ENCODE measurements at regions not wholly inside any gene's neighbourhood (a gene's known extent, or its start where the extent isn't known, plus 50 kb on each side); places are given as distances from the start of the nearest gene placed in this dataset.

DNA sequence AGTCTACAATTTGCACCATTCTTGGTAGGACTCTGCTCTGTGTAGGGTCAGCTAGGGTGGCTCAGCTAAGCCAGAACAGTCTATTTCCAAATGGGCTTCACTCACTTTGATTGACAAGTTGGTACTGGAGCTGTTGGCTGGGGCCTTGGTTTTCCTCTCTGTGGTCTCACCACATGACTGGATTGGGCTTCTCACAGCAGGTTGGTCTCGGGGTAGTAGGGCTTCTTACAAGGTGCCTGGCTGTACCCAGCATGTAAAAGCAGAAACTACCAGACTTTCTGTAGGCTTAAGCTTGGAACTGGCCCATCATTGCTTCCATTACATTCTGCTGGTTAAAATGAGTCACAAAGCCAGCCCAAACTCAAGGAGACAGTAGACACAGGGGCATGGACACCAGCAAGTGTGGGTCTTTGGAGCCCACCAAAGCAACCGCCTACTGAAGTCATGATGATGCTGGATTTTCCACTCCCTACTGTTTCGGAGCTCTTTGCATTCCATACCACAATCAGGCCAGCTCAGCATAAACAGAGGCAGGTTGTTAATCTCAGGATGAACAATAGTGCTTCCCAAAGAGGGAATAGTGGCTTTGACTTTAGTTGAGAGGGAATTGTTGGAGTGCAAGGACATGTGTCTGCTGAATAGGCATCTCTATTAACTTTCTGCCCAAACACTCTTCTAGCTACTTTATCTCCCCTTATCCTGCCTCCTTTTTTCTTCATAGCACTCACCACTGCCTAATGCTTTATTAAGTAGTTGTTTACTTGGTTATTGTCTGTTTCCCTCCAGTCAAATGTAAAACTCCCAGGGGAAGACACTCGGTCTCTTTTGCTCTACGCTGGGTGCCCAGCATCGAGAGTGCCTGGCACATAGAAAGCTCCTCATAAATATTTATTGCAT lies 78.0 kb upstream of the RARB start:
- no peak for DNase-seq (ENCODE audit: low read depth)

DNA sequence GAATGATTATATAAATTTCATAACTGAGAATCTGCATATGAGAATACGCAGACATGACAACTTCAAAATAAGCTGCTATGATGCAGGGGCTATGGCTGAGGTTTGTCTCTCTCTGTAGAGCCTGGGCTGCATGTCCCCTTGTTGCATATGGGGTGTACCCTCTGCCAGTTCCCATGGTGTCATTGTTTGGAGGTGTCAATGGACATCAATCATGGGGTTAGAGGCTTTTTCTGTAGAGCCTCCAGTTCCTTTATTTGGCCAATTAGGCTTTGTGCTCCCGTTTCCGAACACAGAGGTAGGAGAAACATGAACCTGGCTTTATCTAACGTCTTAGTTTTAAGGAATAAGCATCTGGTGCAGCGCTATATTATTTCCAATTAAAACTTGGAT lies 77.3 kb upstream of the RARB start:
- DNase-seq (ENCODE audit: low read depth), result no peak

DNA sequence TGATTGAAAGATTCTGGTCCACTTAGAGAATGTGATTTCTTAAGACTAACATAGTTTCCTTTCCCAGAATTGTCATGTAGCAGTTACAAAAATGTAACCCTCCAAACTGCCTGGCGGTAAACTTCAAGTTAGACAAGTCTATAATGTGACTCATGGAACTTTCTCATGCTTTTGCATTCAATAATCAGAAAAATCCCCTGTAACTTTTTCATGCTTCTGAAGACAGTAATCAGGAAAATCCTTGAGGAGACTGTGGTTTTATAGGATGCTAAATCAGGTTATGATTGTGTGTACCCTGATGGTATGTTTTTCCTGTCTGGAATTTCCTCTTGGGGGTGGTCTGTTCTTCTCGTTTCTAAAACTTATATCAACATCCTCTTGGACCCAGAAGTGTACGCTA lies 74.0 kb upstream of the RARB start:
- no peak for DNase-seq (ENCODE audit: low read depth)

DNA sequence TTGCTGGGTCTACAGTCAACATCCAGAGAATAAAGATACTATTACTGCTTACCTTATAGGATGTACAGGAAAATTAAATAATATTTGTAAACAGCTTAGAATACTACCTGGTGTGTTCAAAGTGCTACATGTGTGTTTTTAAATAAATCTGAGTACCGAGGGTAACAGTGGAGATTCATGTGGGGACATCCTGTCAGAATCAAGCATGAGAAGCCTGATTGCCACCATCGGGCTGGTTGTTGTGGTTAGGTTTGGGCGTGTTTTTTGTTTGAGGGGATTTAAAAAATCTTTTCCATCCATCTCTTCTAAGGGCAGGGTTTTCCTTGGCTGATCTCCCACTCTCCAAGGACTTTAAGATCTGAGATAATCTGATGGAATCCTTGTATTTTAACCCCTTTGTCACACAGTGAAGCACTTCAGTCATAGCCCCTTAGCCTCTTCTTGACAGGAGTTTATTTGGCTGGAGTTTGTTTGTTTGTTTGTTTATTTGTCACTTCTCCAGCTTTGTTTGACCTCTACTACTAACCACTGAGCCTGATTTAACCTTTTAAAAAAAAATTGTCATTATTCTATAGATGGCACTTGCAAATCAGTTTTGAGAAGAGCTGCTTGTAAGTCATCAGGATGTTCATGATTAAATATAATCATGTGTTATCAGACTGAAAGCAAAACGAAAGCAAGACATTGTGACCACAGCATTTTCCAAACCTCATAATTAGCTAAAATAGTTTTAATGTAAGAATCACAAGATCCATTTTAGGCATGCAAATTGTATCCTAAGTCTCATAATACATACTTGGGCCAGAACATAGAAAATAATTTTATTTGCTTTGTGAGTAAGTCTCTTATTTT lies 72.8 kb upstream of the RARB start:
- no peak for DNase-seq (ENCODE audit: low read depth)

DNA sequence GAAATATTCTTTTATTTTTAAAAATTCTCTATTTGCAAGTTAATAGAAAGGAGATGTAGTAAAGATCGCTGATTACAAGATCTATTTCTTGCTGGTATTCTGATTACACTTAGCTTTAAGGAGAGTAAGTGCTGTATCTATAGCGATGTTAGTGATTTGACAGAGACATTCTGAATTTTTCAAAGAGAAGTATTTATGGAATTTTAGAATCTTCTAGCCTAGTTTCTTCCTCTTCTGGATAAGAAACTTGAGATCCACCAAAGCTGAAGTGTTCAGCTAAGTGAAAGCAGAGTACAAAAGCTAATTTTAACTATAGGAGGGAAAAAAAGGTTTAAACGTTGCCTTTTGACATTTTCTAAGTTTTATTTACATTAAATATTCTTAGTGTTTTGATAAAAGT lies 72.1 kb upstream of the RARB start:
- no peak for DNase-seq (ENCODE audit: low read depth)

DNA sequence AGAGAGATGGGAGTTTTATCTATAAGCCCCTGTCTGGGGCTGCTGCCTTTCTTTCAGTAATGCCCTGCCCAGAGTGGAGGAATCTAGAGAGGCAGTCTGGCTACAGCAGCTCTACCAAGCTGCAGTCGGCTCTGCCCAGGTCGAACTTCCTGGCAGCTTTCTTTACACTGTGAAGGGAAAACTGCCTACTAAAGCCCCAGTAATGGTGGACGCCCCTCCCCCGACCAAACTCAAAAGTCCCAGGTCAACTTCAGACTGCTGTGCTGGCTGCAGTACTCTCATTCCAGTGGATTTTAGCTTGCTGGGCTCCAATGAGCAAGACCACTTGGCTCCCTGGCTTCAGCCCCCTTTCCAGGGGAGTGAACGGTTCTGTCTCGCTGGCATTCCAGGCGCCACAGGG lies 65.9 kb upstream of the RARB start:
- no peak for DNase-seq (ENCODE audit: low read depth)

DNA sequence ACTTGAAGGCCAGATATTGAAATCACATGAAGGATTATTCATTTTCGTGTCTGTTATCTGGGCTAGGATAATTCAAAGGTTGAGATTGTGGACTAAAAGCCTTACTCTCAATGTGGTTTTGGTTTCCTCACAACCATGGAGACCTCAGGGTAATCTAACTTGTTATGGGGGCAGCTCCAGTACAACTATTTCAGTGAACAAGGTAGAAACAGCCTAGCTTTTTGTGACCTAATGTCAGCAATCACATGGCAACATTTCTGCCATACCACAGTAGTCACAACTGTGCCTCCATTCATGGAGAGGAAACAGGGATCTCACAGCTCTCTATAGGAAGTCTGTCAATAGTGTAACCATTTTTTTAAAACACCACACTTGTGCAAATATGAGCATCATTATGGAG lies 62.4 kb upstream of the RARB start:
- DNase-seq (ENCODE audit: low read depth), result no peak

DNA sequence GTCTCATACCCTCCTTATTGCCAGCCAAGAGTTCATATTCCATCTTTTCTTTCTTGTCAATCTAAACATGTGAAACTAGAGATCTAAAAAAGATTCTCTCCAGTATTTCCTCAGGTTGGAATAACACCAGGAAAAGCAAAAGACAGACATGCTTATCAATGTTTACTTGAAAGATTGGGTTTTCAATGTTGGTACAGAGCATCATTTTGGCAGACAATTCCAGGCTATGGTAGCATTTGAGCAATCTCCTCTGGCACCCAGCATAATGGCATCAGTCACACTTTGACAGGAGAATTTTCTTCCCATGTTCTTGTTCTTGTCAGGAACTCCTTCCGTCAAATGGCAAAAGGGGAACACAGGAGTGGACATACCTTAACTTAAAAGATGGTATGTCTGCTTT lies 61.0 kb upstream of the RARB start:
- DNase-seq (ENCODE audit: low read depth), result no peak

DNA sequence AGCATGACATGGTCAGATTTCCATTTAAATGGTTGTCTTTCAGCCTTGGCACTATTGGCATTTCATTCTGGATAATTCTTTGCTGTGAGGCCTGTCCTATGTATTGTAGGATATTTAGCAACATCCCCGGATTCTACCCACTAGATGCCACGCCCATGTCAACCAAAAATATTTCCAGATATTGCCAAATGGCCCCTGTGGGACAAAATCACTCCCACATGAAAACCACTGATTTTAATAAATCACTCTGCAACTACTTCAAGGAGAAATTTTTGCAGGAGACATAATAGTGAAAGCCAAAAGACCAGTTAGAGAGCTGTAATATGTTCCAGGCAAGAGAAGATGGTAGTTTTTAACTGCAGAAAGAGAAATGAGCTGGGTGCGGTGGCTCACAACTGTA lies 55.9 kb upstream of the RARB start:
- DNase-seq (ENCODE audit: low read depth), result no peak

DNA sequence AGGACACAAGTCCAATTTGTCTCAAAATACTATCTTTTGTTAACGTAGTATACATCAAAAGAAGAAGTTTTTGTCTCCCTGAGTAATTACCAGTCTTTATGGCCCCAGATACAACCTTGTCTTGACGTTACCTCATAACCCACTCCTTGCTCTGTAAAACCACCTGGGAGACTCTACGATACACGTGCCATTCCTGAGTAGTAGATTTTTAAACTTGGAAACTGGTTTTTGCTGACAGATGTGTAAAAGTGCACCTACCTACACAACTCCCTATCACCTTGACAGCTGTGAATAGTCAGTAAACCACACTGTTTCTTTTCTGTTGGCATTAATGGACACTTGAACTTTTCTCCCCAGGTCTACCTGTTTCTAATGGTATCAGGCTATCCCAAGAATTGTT lies 51.7 kb upstream of the RARB start:
- DNase-seq (ENCODE audit: low read depth), result no peak

DNA sequence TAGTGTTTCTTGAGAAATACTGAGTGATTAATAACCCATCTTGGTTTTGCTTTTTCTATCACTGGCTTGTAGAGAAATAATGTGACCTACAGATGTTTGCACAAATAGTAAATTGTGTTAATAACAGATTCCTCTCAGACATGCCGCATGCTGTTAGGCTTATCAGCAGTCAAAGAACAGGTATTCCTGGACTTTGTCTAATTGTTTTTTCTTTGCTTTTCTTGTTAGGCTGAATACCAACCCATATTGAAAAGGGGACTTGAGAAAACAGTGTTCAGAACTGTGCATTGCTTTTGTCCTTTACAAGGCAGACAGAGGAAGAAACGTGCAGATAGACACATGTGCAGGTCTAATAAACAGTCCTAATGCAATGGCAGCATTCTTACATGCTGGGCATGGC lies 51.0 kb upstream of the RARB start:
- DNase-seq (ENCODE audit: low read depth), result no peak
